Heart left ventricle (tissue), 13 donors: ENCODE measurements at regions not wholly inside any gene's neighbourhood (a gene's known extent, or its start where the extent isn't known, plus 50 kb on each side); places are given as distances from the start of the nearest gene placed in this dataset.

Experiments
- POLR2A ChIP-seq, 2 donors: fragments of 450-650 bp; IDR thresholded peaks; one replicate each; pipeline ENCODE4 v1.6.1; 2017; ENCODE audit warnings: antibody characterized with exemption in 2 of 2, mild to moderate bottlenecking in 2 of 2, moderate library complexity in 2 of 2
- TF ChIP-seq, protein P1 (sequence below), 12 donors: fragments of 200-600 bp; sonication (generic) in 4 of 12; IDR thresholded peaks; one replicate each; pipeline versions ENCODE4 v1.5.0 to v1.8.0; 2018 to 2022; ENCODE audit warnings: antibody characterized with exemption in 12 of 12, mild to moderate bottlenecking in 5 of 12
- donor health status: ischemic (EF 13 %, LVEDD 7.1; RV severe dilation, severe dysfunction).
- donor health status: DM: no; HTN: yes; CAD: no.
- donor health status: DM: no; HTN: no; CAD: no.
- donor health status: ischemic (EF 25% LVEDD 6.9; RV normal size, moderate dysfunction).
- donor health status: ischemic (EF 25% LVEDD 5.7; RV mildly dilated, moderate dysfunction).
- donor health status: ischemic (EF 35%, LVEDD 5.7; RV mildly dilated, moderate dysfunction).
- donor health status: nonischemic (EF 11% LVEDD 7.7; RV severe dilation, severe dysfunction).
- donor health status: DM: yes; HTN: yes; CAD: no.
- donor health status: PGD.
- donor health status: ischemic (EF 29% LVEDD 5.4; RV normal size, mild dysfunction).
- donor health status: nonischemic (EF 23%, LVEDD 6.1; RV moderate dilation, normal function).

DNA sequence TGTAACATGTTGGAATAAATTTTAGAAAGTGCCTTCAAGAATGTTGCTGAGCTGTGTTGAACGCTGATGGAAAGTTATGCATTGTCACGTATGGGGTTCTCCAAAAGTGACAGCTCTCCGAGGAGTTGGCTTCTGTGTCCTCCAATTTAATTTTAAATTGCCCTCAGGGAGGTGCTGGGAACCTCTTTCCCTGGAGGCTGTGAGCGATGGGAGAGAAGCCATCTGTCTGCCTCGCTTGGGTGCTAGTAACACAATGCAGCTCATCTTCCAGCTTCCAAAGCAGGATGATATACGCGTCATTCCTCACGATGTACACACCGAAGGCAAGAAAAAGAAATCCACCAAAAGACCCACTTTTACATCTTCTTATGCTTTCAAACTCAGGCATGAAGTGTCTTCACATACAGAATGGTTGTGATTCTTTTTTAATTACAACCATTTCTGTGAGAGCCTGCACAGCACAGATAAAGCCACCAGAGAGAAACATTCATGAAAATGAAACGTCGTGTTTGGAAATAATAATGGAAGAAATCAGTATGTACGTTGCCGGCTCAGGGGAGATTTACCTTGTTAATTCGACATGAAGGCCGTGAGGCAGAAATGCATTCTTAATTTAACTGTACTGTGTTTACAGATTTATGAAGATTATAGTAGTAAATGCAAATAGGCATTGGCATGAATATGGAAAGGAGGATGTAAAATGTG, 218.9 kb downstream of the ASMT start:
- TF ChIP-seq, protein P1, sequence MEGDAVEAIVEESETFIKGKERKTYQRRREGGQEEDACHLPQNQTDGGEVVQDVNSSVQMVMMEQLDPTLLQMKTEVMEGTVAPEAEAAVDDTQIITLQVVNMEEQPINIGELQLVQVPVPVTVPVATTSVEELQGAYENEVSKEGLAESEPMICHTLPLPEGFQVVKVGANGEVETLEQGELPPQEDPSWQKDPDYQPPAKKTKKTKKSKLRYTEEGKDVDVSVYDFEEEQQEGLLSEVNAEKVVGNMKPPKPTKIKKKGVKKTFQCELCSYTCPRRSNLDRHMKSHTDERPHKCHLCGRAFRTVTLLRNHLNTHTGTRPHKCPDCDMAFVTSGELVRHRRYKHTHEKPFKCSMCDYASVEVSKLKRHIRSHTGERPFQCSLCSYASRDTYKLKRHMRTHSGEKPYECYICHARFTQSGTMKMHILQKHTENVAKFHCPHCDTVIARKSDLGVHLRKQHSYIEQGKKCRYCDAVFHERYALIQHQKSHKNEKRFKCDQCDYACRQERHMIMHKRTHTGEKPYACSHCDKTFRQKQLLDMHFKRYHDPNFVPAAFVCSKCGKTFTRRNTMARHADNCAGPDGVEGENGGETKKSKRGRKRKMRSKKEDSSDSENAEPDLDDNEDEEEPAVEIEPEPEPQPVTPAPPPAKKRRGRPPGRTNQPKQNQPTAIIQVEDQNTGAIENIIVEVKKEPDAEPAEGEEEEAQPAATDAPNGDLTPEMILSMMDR (IDR thresholded peaks at IDR 0.05), result no peak
- TF ChIP-seq POLR2A (IDR thresholded peaks at IDR 0.05), result no peak
